Activated naive CD4-positive, alpha-beta T cell treated with anti-CD3 and anti-CD28 coated beads, Interleukin-2, amount 50 U/mL, for 72 hours (primary cell): ENCODE measurements at regions not wholly inside any gene's neighbourhood (a gene's known extent, or its start where the extent isn't known, plus 50 kb on each side); places are given as distances from the start of the nearest gene placed in this dataset.

Experiments
- ATAC-seq, 2 donors: fragments of 150-1000 bp; cut with Tn5 transposase; 2 replicates each; pipeline ENCODE4 v1.10.0; 2021; ENCODE audit warnings: mild to moderate bottlenecking in 2 of 2, moderate library complexity in 2 of 2
- DNase-seq, 2 donors: peaks; one replicate each; pipeline ENCODE4 v3.0.0; 2021 to 2022; ENCODE audit warnings: low spot score in 2 of 2
- H3K27ac Mint-ChIP-seq, 2 donors: one replicate each; pipeline ENCODE4 v1.8.0; 2022; ENCODE audit warnings: mild to moderate bottlenecking in 2 of 2, mixed read lengths in 2 of 2
- H3K36me3 Mint-ChIP-seq, 2 donors: one replicate each; pipeline ENCODE4 v1.8.0; 2022; ENCODE audit warnings: mixed read lengths in 2 of 2
- H3K9me3 Mint-ChIP-seq, 2 donors: one replicate each; pipeline ENCODE4 v1.8.0; 2022; ENCODE audit warnings: mixed read lengths in 2 of 2

- DNase-seq: no peak
- Mint-ChIP-seq H3K27ac (no peak overlapping the region), H3K9me3 (peaks cover 8 to 16% of the 10 kb centered on the region in 2 donors), H3K36me3 (peaks cover 0 to 21% of the 10 kb centered on the region in 2 donors)
- no peak for ATAC-seq
Measured at GRCh38 chr22:48675141-48675829, 1152.4 kb downstream of the BRD1 start.

DNA sequence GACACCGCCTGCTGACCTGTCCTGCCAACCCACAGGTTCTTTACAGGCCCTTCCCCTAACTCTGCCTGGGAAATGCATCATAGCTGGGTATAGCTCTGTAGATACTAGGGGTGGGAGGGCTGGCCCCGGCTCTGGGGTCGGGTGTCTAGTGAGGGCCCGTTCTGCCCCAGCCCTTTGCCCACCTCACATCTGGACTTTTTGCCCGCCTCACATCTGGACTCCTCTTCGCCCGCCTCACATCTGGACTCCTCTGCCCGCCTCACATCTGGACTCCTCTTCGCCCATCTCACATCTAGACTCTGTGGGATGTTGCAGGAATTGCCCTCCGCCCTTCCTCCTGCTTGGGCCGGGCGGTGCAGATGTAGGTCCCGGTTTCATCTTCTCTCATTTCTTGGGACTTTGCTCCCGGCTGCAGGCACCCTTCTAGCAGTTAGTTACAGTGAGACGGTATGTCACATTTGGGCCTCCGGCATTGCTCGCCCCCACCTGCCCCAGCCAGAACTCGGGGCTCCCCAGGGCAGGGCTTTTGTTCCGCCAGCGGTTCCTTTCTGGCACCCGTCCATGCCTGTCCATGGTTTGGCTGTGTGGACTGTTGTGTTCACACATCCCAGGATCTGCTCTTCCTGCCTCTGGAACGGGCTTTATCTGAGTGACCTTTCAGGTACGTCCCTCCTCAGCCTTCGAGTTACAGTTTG, 1153.7 kb downstream of the BRD1 start:
- peaks cover 0 to 21% of the 10 kb centered on the region in 2 donors for H3K36me3 Mint-ChIP-seq
- ATAC-seq (no peak), DNase-seq (no peak)
- H3K9me3 Mint-ChIP-seq: peaks cover 8 to 16% of the 10 kb centered on the region in 2 donors
- no peak overlapping the region for H3K27ac Mint-ChIP-seq

GRCh38 chr22:48672387-48672786, 1155.3 kb downstream of the BRD1 start:
- ATAC-seq: no peak
- Mint-ChIP-seq H3K27ac (no peak overlapping the region), H3K9me3 (peaks cover 8 to 16% of the 10 kb centered on the region in 2 donors), H3K36me3 (peaks cover 0 to 21% of the 10 kb centered on the region in 2 donors)
- no peak for DNase-seq

GRCh38 chr22:48670731-48671130, 1156.9 kb downstream of the BRD1 start:
- H3K36me3 Mint-ChIP-seq: peaks cover 0 to 21% of the 10 kb centered on the region in 2 donors
- no peak for DNase-seq
- peaks cover 8 to 16% of the 10 kb centered on the region in 2 donors for H3K9me3 Mint-ChIP-seq
- H3K27ac Mint-ChIP-seq: no peak overlapping the region
- no peak for ATAC-seq

- Mint-ChIP-seq H3K36me3 (peaks cover 0 to 21% of the 10 kb centered on the region in 2 donors), H3K9me3 (peaks cover 12 to 20% of the 10 kb centered on the region in 2 donors), H3K27ac (no peak overlapping the region)
- DNase-seq (no peak), ATAC-seq (no peak)
Measured at GRCh38 chr22:48669986-48670716, 1157.5 kb downstream of the BRD1 start.

DNA sequence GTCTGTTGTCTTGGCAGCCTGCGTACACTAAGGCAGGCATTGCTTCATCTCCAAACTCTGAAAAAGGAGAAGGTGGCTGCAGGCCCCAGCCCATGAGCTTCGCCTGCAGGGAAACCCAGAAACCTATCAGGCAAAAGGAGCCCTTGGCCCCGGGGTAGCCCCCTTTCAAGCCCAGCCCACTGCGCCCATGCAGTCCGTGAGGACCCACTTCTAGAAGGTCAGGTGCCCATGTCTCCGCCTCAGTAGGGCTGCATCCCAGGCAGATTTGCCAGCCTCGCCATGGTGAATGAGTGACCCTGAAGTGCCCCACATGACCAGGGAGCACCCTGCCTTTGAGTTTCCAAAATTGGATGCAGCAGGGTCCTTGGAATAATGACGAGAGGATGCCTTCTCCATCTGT, 1158.4 kb downstream of the BRD1 start:
- DNase-seq (no peak), ATAC-seq (no peak)
- H3K9me3 Mint-ChIP-seq: peaks cover 19 to 27% of the 10 kb centered on the region in 2 donors
- H3K36me3 Mint-ChIP-seq: peaks cover 6 to 27% of the 10 kb centered on the region in 2 donors
- H3K27ac Mint-ChIP-seq: no peak overlapping the region

DNA sequence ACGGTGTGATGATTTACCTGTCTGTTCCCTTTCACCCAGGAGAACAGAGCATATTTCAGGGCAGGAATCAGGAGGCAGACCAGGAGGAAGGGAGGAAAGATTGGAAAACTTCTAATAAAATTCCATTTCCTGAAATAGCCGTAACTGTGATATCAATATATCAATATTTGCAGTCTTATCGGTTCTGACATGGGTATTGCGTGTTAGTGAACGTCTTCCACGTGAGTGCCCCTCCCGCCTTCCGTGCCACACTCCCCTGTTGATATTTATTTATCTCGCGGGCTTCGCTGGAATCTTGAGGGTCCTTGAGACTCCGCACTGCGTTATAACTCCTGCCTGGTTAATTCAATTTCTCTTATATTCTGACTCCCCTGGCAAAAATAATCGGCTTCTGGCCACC, 1160.4 kb downstream of the BRD1 start:
- Mint-ChIP-seq H3K36me3 (peaks cover 10 to 19% of the 10 kb centered on the region in 2 donors), H3K9me3 (peaks cover 16 to 18% of the 10 kb centered on the region in 2 donors), H3K27ac (no peak overlapping the region)
- ATAC-seq: no peak
- no peak for DNase-seq

DNA sequence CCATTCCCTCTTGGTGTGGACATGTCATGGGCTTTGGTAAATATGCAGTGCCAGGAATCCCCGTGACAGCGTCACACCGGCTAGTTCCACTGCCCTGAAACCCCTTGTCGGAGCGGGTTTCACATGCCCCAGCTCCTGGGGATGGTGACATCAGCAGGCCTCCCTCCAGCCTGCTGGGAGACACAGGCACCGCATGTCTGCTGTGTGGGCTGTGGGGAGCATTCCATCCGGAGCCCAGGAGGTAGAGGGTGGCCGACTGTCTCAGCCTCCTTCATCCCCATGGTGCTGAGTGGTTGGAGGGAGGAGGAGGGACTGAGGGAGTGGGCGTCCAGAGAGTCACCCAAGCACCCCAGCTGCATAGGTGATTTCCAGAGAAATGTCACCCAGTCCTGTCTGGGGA, 1161.1 kb downstream of the BRD1 start:
- peaks cover 10 to 14% of the 10 kb centered on the region in 2 donors for H3K36me3 Mint-ChIP-seq
- no peak for DNase-seq
- H3K27ac Mint-ChIP-seq: no peak overlapping the region
- H3K9me3 Mint-ChIP-seq: peaks cover 14 to 16% of the 10 kb centered on the region in 2 donors
- ATAC-seq: no peak

GRCh38 chr22:48665311-48665995, 1162.2 kb downstream of the BRD1 start:
- Mint-ChIP-seq H3K9me3 (peaks cover 14 to 16% of the 10 kb centered on the region in 2 donors), H3K36me3 (peaks cover 10 to 14% of the 10 kb centered on the region in 2 donors), H3K27ac (no peak overlapping the region)
- DNase-seq (no peak), ATAC-seq (no peak)

- ATAC-seq: no peak
- peaks cover 10 to 14% of the 10 kb centered on the region in 2 donors for H3K36me3 Mint-ChIP-seq
- H3K9me3 Mint-ChIP-seq: peaks cover 14 to 16% of the 10 kb centered on the region in 2 donors
- no peak overlapping the region for H3K27ac Mint-ChIP-seq
- no peak for DNase-seq
Measured at GRCh38 chr22:48664586-48664985, 1163.1 kb downstream of the BRD1 start.

- ATAC-seq (no peak), DNase-seq (no peak)
- no peak overlapping the region for H3K27ac Mint-ChIP-seq
- H3K36me3 Mint-ChIP-seq: peaks cover 10 to 14% of the 10 kb centered on the region in 2 donors
- H3K9me3 Mint-ChIP-seq: peaks cover 14 to 16% of the 10 kb centered on the region in 2 donors
Measured at GRCh38 chr22:48663297-48663696, 1164.4 kb downstream of the BRD1 start.

DNA sequence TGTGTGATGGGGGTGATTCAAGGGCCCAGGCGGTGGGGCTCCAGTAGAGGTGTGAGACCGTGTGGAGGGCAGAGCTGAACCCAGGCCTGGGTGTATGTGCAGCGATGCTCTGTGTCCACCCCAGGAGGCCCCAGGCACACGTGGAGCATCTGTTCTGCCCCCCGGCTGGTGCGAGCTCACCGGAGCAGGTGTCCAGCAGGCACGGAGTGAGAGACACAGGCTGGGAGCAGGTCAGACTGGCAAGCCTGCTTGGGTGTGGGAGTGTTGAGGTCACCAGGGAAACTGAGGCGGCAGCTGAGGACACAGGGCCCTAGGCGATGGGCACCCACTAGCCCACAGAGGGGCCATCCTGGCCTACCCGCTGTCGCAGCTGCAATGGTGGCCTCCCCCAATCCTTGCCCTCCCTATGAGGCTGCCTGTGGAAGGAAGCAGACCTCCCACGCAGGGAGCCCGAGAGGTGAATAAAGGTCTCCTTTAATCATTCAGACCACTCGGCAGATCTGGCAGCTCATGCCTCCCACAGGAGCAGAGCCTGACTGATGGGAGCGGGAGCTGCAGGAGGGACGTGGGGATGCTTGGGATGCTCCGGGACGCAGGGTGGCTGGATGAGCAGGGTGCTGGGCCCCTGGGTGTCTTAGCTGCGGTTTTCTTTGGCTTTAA, 1165.1 kb downstream of the BRD1 start:
- ATAC-seq (no peak), DNase-seq (no peak)
- Mint-ChIP-seq H3K36me3 (peaks cover 10 to 14% of the 10 kb centered on the region in 2 donors), H3K27ac (peak overlapping the region in 1 of 2 donors; percentile 61), H3K9me3 (peaks cover 14 to 16% of the 10 kb centered on the region in 2 donors)

- H3K36me3 Mint-ChIP-seq: peaks cover 10 to 14% of the 10 kb centered on the region in 2 donors
- H3K27ac Mint-ChIP-seq: peak overlapping the region in 1 of 2 donors; percentile 61
- peaks cover 14 to 16% of the 10 kb centered on the region in 2 donors for H3K9me3 Mint-ChIP-seq
- no peak for DNase-seq
- no peak for ATAC-seq
Measured at GRCh38 chr22:48661984-48662383, 1165.7 kb downstream of the BRD1 start.

DNA sequence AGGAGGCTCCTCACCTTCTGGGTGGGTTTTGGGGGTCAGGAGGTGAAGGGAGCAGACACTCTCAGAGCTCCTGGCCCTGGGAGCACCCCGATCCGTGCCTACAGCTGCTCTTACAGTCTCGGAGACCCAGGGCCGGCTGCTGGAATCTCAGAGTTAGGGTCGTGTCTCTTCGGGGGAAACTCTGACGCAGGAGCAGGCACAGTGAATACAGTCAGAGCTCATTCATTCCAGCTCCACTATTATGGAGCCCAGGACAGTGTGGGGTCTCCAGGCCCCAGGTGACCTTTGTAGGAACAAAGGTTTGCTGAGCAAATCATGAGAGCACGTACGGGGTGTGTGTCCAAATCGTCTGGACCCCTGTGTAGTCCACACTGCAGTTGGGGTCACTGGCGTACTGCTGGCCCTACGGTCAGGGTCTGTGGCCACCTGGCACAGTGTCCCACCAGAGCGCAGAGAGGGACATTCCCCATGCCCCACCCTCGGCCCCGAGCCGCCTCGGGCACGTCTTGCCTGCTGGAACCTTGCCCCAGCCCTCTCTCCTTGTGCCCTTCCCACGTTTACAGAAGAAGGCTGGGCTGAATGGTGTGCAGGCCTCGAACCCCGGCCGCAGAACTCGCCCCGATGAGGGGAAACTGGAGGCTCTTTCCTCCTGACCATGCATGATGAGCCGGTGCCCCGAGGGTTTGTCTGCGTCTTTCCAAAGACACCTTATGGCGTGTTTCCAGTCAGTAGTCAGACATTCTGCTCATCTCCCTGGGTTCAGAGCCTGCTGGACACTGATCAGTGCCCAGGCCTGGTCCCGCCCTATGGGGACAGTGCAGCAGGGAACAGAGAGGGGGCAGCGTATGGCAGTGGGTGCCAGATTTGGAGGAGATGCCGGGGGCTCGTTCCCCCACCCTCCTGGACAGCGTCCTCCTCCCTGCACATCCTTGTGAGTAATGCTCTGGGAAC, 1166.6 kb downstream of the BRD1 start:
- Mint-ChIP-seq H3K9me3 (peaks cover 14 to 16% of the 10 kb centered on the region in 2 donors), H3K27ac (no peak overlapping the region), H3K36me3 (peaks cover 10 to 14% of the 10 kb centered on the region in 2 donors)
- no peak for ATAC-seq
- no peak for DNase-seq

DNA sequence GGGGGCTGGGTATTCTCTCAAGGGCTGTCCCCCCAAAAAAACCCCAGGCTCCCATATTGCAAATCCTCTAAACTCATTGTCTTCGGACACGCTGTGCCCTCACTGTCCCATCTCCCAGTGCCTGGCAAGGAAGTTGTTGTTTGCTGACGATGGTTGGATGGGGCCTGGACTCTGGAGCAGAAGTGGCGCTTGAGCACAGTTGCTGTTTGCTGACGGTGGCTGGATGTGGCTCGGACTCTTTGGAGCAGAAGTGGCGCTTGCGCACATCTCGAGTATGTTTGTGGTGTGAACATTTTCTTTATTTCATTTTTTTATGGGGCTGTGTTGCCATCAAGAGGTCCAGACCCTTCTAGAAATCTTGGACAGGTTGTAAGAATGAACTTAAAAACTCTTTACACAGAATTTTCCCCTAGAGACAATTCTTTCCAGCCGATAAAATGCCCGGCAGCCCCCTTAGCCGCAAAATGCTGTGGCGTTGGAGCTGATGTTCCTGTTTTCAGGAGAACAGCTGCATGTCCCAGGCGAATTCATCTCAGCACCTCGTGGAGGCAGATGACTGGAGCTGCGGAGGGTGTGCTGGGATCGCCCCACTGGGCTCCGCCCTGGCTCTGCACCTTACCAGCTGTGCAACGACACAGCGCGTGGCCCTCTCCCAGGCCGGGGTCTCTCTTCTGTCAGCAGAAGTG, 1167.4 kb downstream of the BRD1 start:
- no peak for DNase-seq
- no peak overlapping the region for H3K27ac Mint-ChIP-seq
- H3K36me3 Mint-ChIP-seq: peaks cover 10 to 14% of the 10 kb centered on the region in 2 donors
- ATAC-seq: no peak
- H3K9me3 Mint-ChIP-seq: peaks cover 11 to 14% of the 10 kb centered on the region in 2 donors
